ENCODE measurements at regions not wholly inside any gene's neighbourhood (a gene's known extent, or its start where the extent isn't known, plus 50 kb on each side); places are given as distances from the start of the nearest gene placed in this dataset.
"Not testable (repeated sequence)": the region's sequence is repeated elsewhere in the genome, so short reads cannot be mapped to it uniquely, and the experiment has no call there.

DNA sequence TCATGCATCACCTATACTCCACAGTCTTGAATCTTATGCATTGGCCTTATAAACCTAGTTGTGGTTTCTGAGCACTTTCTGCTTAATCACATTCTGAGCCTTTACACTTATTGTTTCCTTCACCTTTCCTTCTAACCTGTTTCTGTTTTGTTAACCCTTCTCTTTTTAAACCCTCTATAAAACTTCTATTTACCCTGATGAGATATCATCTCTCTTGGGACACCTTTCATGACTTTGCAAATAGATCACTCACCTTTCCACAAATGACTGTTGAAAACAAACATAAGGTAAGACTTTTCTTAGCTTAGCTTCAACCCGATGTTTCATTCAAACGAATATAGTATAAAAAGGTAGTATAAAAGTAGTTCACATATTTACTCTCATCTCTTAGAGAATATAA, 483.6 kb downstream of the FAM181B start:
- no peak for DNase-seq
- intact Hi-C loops (cut with DNase I): no loop called here

DNA sequence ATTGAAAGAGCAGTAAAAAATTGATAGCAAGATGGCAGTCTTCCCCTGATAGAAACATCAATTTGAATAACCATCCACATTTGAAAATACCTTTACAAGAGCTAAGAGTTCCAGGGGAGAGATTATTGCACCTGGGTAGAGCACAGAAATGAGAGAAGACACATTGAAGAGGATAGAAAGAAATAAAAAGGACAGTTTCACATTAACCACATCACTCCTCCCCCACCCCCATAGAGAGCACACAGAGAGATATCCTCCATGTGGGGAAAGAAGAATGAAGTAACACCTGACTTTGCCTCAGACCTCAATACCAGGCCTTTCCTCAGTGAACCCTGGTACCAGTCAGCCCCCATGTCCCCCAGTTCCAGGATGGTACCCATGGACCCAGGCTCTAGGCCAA, 486.7 kb downstream of the FAM181B start:
- intact Hi-C loops (cut with DNase I): no loop called here
- DNase-seq: no peak

DNA sequence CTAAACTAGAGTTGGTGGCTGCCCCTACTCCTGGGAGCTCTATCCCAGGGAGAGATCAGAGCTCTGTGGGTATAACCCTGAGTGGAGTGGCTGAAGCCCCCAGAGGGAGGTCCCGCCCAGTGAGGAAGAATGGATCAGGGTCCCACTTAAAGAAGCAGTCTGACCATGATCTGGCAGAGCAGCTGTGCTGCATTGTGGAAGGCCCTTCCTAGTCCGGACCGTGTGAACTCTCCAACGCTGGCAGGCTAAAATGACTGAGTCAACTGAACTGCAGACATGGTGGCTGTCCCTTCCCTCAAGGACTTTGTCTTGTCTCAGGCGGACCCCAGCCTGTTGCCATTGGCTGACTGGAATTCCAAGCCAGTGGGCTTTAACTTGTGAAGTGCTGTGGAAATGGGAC, 494.2 kb downstream of the FAM181B start:
- DNase-seq: no peak
- intact Hi-C loops (cut with DNase I): no loop called here

DNA sequence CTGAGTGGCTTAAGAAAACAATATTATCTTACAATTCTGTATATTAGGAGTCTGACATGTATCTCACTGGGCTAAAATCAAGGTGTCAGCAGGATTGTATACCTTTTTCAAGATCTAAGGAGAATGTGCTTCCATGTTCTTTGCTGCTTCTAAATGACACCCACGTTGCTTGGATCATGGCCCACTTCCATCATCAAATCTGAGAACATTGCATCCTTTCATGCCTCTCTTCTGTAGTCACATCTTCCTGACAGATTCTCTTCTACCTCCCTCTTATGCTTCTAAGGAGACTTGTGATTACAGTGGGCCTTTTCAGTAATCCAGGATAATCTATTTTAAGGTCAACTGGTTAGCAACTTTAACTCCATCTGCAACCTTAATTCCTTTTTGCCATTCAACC, 499.4 kb downstream of the FAM181B start:
- intact Hi-C loops (cut with DNase I): no loop called here
- peak in 11 of 42 donors; percentile 8 to 47 (median 14) for DNase-seq

DNA sequence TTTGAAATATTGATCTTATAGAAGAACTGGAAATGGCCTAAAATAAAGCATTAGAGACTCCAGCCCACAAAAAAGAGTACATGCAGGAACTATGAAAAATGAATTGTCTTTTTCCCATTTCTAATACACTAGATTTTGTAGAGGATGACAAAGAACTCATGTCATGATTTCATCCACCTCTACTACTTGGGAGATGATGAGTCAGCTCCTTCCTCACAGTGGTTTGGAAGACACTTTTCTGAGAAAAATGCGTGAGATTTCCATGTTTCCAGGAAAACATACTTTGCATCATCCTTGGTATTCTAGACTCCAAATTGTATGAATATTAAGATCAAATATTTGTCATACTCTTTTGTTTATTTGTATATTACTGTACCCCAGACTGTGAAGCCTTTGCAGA, 500.5 kb downstream of the FAM181B start:
- DNase-seq: peak in 6 of 42 donors; percentile 1 to 55 (median 24)
- intact Hi-C loops (cut with DNase I): no loop called here

DNA sequence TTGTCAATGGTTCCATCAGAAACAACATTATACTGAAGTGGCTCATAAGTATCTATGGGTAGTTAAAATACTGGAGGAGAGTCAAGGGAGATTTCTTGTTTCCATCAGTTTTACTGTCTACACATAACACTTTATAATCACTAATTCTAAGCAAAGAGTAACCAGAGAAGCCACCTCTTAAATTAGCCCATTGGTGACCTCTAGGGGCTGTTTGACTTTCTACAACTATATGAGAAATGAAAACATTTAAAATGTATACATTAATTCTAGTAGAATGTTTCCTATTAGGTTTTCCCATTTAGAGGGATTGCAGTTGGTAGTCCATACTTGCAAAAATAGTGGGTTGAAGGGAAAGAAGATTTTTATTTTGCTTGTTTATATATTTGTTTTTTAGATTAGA, 504.3 kb downstream of the FAM181B start:
- intact Hi-C loops (cut with DNase I): no loop called here
- peak in 1 of 42 donors; percentile 8 for DNase-seq

DNA sequence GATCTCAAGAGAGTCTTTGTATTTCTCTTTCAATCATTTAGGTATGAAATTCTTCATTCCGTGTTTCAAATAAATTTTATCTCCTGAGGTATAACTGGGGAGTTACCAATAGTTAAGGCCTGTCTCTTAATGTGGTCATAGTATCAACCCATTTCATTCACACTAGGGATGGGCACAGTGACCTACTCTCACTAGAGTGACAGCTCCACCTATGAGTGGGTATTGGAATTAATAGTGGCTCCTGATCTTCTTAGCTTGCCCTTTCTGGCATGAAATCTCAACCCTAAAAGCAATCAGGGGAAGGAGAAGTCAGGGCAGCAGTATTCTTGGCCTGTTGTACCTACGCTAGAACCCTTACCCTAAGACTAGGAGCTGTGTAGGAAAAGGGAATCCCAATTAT, 507.7 kb downstream of the FAM181B start:
- intact Hi-C loops (cut with DNase I): no loop called here
- DNase-seq: no peak

DNA sequence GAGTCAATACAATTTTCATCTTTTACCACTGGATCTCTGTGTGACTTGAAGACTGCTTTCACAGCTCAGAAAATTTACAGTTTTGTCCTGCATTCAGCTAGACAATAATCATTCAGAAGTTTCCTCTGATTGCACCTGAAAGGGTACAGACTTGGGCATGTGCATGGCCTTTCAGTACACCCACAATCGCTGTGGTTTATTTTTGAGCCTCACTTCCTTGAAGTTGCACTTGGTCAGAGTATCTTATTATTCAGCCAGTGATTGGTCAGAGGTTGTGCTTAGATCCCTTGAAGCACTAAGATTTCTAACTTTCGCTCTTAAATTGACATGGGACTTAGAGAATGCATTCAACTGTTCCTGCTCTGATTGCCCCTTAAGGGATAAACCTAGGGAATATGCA, 508.2 kb downstream of the FAM181B start:
- no peak for DNase-seq
- intact Hi-C loops (cut with DNase I): no loop called here

DNA sequence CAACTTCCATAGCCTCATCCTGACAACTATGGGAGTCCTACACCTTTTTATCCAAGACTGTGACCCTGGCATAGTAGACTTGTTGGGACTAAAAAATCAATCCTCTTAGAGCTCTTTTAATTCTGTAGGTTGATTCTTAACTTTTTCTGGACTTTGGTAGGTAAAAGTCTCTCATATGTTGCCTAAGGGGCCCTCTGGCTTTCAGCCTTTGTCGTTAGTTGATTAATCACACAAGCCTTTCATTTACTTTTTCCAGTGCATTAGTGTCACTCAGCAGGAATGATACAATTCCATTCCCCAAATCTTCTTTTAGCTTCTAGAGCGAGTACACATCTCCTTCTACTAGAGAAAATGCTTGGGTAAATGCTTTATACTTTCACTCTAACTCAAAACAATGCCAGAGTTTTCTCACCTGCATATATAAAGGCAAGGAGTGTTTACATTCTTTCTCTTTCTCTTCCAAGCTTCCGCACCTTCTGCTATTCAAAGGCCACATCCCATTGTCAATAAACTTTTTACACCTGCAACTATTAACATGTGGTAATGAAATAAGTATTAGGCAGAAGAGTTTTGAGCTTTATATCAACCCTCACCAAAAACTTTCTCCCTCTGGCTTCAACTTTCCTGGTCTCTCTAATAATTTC, 516.6 kb downstream of the FAM181B start:
- no peak for DNase-seq
- intact Hi-C loops (cut with DNase I): no loop called here

DNA sequence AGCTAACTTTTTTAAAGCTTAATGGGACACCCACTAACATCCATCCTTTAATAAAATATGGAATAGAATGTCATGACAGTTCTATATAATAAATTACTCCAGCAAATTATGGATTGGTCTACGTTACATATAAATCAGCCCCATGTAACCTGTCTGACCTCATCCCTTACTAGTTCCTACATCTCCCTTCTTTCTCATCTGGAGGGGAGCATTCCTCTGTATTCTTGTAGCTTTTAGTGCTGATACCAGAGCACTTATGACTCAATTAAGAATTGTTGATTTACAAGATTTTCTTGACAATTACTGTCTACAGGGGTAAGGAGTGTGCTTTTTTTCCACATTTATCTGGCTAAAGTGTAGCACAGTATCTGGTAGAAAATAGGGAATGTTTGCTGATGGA, 523.7 kb downstream of the FAM181B start:
- intact Hi-C loops (cut with DNase I): no loop called here
- no peak for DNase-seq

DNA sequence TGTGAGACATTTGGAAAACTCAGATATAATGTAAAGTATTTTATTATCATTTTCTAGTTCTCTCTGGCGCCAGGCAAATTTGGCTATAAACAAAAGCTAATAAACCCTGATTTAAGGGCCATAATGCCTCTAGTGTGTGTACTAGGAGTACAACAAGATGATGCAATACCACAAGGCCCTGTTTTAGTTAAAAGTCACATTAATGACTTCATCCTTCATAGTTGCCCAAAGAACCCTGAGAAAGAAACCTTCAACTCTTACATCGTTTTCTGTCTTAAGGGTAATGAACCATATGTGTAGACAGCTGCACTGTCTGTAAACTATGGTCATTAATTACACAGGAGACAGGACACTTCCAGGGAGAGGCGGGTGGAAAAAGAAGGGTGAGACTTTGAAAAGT, 538.4 kb downstream of the FAM181B start:
- no peak for DNase-seq
- intact Hi-C loops (cut with DNase I): no loop called here

DNA sequence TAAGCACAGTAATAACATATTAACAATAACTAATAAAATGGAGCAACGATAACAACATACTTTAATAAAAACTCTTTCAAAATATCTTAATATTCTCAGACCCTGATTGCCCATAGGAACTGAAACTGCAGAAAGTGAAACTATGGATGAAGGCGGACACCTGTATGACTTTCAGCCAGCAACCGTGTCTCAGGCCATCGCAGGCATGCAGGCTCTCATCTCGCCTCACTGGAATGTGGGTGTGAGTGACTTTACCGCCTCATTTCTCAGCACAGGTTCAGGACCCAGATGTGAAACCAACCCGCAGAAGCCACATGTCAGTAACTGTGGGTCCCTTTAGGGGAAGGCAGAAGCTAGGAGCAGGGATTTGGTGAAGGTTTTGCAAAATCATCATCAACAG, 539.1 kb downstream of the FAM181B start:
- no peak for DNase-seq
- intact Hi-C loops (cut with DNase I): no loop called here

DNA sequence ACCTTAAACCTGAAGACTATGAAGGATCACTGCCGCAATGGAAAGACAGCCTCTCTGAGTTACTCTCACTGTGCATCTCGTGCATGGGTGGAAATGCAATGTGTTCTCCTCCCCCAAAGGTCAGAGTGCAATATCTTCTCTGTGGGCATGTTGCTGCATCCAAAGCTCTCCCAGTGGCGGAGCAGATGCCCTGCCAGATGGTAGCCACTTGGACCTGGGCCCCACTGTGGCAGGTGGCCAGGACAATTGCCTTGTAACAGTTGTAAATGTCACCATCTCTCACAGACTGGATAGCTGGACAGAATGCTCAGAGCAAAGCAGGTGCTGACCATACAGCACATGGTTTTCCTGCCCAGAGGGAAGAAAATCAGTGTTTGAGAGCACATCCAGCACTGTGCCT, 542.0 kb downstream of the FAM181B start:
- intact Hi-C loops (cut with DNase I): no loop called here
- DNase-seq: peak in 5 of 42 donors; percentile 1 to 28 (median 8)

DNA sequence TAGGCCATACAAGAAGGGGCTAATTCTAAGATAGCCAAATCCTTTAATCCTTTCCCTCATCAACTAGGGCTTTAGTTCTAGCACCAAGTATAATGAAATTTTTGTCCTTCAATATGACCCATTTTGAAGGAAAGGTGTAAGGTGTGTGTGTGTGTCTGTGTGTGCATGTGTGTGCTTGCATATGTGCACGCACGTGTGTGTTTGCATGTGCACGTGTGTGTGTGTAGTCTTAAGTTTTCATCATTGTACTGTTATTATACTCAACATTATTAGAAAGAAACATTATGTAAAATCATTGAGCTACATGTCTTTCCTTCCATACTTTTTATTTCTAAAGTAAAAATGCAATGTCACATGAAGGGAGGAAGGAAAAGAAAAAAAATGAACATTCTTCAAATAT, 547.7 kb downstream of the FAM181B start:
- intact Hi-C loops (cut with DNase I): no loop called here
- no peak for DNase-seq

DNA sequence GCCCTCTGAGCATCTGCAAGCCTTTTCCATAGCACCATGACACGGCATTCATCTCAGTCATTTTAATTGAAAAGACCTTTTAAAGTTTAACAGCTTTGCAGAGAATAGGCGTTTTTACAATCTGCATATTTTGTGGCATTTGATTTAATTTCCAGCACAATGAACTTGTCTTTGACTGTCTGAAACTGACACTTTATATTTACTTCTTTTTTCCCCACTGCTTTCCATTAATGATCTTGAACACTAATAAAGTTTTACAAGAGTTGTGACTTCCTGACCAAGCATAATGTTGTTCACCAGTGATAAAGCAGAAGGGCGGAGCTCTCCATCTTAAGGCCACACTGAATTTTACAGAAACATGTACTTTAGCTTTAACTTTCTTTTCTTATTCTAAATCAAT, 548.7 kb downstream of the FAM181B start:
- DNase-seq: no peak
- intact Hi-C loops (cut with DNase I): no loop called here

DNA sequence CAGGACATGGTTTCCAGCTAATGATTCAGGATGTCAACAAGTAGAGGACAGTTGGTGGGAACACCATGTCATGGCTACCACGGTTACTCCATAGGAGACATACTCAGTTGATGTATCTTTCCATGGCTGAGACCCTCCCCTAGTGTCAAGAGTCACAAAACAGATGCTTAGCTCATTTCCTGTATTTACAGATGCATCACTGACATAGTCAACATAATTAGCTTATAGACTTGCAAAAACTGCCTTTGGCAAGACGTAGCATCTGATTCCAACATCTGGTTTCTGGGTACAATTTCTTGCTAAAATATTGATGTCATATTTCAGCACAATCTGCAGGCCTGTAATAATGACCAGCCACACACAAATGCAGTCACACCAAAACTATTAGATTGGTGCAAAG, 550.3 kb downstream of the FAM181B start:
- no peak for DNase-seq
- intact Hi-C loops (cut with DNase I): no loop called here

DNA sequence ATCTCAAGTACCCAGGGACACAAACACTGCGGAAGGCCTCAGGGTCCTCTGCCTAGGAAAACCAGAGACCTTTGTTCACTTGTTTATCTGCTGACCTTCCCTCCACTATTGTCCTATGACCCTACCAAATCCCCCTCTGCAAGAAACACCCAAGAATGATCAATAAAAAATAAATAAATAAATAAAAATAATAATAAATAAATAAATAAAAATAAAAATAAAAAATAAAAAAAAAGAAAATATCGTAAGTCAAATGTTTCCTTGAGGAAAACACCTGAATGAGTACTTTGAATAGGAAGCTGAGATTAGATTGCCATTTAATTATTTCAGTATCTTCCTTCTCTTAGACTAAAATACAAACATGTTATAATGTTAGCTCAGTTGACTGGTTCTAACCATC, 551.0 kb downstream of the FAM181B start:
- intact Hi-C loops (cut with DNase I); DNase-seq: not testable (repeated sequence)

DNA sequence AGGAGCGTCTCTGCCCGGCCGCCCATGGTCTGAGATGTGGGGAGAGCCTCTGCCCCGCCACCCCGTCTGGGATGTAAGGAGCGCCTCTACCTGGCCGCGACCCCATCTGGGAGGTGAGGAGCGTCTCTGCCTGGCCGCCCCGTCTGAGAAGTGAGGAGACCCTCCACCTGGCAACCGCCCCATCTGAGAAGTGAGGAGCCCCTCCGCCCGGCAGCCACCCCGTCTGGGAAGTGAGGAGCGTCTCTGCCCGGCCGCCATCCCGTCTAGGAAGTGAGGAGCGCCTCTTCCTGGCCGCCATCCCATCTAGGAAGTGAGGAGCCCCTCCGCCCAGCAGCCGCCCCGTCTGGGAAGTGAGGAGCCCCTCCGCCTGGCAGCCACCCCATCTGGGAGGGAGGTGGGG, 551.9 kb downstream of the FAM181B start:
- intact Hi-C loops (cut with DNase I): not testable (repeated sequence)

DNA sequence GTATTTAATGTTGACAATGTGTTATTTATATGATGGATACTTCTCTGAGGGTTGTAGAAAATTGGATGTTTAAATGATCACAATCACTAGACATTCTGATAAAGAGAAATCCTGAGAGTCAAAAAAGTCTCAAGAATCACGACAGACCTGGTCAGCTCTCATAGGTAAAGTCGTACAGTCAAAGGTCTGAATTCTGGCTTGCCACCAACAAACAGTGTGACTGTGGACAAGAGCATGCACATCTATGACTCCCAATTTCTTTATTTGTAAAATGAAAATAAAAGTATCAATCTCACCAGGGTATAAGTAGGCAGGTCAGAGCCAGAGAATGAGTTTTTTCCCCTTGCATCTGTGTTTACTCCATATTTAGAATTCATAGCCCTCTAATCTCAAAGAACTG, 556.7 kb downstream of the FAM181B start:
- intact Hi-C loops (cut with DNase I): no loop called here
- no peak for DNase-seq

More for the DNA sequence above, 551.9 kb downstream of the FAM181B start:
- not testable (repeated sequence) for DNase-seq

DNA sequence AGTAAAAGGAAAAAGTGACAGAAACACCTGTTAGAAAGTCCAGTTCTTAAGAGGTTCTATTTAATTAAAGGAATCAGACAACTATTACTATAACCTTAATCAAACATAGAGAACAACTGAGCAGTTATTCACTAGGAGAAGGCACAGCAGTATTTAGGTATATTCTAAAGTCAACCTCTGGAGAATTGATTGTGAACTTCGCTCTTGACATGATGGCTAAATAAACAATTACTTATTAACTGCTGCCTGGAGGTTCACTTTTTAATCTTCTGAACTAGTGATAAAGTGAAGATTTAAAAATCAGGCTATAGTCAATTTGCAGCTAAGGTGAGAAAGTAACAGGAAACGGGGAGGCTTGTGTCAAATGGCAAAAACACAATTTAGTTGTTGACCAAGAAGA, 557.3 kb downstream of the FAM181B start:
- intact Hi-C loops (cut with DNase I): no loop called here
- no peak for DNase-seq

DNA sequence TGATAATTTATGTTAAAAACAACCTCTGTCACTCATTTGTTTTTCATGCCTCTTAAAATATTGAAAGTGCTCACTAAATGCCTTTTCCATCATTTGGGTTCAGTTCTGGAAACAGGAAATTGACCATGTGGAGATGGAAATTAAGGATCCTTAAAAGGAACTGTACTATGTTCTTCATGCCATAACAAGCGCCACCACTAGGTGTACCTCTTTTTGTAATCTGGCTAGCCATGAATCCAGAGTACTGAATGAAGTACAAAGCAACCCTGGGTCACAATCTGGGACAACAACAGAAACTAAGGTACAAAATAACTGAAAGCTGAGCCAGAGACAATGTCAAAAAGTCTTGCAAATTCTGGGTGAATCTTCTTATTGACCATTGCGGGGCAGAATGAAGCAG, 559.1 kb downstream of the FAM181B start:
- intact Hi-C loops (cut with DNase I): no loop called here
- no peak for DNase-seq

DNA sequence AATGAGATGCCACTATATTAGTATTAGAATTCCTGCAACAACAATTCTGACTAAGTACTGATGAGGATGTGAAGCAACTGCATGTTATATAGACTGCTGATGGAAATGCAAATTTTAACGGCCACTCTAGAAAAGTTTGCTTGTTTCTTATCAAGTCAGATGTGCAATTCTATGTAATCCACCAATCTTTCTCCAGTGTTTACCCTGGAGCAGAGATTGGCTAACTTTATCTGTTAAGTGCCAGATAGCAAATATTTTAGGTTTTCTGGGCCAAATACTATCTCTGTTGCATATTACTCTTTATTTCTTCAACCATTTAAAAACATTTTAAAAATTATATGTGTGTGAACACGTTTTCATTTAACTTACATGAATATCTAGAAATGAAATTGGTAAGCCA, 586.9 kb downstream of the FAM181B start:
- no peak for DNase-seq
- intact Hi-C loops (cut with DNase I): no loop called here

Measured in head of caudate nucleus (tissue), 42 donors.